ENCODE measurements at regions not wholly inside any gene's neighbourhood (a gene's known extent, or its start where the extent isn't known, plus 50 kb on each side); places are given as distances from the start of the nearest gene placed in this dataset.

DNA sequence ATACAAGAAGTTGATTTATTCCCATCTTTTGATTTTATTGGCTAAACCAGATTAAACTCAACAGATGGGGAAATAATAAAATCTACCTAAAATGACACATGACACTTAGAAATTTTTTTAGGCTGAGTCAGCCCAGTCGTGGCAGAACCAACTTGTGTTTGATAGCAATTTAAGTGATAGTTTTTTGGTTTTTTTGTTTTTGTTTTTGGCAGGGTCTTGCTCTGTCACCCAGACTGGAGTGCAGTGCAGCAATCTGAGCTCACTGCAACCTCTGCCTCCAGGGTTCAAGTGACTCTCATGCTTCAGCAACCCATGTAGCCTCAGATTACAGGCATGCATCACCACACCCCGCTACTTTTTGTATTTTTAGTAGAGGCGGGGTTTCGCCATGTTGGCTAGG lies 370.3 kb upstream of the NOCT start:
- TF ChIP-seq GATA3 (IDR thresholded peaks at IDR 0.05; ENCODE audit: low read depth, low read length) (no peak), GATA2 (IDR thresholded peaks at IDR 0.05; ENCODE audit: low read depth, low read length) (no peak)

DNA sequence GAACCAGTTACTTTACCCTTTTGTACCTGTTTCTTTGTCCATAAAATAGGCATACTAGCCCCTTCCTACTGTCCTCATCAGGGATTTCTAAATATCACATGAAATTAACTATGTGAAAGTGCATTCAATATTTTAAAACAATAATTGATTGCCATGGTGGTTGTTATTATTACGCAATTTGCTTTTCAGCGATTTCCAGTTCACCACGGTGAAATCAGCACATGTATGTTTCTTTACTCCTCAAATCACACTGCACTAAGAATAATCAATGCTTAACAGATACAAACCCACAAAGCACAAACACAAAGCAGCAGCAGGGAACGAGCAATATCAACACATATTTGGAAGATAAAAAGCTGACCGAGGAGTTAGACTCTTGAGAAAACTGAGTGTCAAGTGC lies 371.3 kb upstream of the NOCT start:
- TF ChIP-seq GATA2 (IDR thresholded peaks at IDR 0.05; ENCODE audit: low read depth, low read length) (no peak), GATA3 (IDR thresholded peaks at IDR 0.05; ENCODE audit: low read depth, low read length) (no peak)

DNA sequence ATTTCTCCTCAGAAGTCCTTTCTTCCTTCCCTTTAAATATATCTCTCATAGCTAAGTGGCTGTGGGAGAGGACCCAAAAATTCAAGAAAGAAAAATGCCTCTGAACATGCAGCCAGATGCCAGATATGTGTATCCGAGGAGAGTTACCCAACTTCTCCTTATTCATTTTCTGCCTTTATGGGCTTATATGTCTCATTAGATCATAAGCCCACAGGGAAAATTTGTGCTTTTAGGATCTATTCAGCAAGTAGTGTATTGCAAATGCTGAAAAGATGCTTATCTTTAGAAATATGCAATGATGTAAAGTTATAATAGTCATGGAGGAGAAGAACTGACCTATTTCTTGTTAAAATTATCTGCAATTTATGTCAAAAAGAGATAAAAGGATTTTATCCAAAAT lies 371.8 kb upstream of the NOCT start:
- TF ChIP-seq GATA2 (IDR thresholded peaks at IDR 0.05; ENCODE audit: low read depth, low read length) (no peak), GATA3 (IDR thresholded peaks at IDR 0.05; ENCODE audit: low read depth, low read length) (no peak)

DNA sequence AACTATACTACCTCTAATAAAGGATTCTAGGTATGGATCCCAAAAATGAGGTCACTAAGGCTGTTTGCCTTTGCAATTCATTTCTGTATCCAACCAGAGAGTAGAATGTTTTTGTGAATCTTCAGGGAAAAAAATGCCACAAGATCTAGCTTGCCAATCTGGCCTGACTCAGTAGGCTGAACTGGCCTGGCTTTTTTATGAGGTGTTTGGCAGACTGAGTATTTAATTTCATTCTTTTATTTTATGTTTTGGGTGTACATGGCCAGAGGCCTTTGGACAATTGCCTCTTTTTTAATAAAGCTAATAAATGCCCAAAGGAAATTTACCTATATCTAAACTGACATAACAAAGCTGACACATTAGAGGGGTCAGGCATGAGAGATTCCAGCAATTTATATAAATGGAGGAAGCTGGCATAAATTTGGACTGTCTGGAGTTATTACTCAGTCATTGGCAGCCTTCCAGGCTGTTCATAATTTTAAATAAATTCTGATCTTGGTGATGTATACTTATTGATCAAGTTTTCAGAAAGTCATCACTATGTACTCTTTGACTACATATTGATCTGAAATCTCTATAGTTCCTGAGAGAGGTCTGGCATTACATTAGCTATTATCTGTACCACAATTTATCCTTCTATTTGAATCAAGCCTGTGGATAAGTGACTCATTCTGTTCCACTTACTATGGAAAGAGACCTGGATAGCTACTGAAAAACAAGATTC lies 376.4 kb upstream of the NOCT start:
- TF ChIP-seq GATA2 (IDR thresholded peaks at IDR 0.05; ENCODE audit: low read depth, low read length) (no peak), GATA3 (IDR thresholded peaks at IDR 0.05; ENCODE audit: low read depth, low read length) (no peak)

DNA sequence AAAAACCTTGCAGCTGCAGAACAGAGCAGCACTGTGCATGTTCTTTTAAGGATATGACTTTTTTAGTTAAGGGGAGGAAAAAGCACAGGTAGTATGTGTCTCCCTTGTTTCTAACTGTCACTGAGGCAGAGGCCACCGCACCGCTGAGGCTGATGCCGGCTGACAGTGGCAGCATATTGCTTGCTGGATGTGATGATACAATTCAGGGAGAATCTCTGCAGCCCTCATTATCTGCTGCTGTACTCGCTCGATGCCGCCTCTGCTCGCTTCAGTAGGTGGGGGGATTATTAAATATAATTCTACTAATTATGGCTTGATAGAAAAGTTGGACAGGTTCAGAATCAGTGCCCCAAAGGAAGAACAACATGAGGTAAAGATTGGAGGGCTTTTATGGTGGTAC lies 378.8 kb upstream of the NOCT start:
- TF ChIP-seq GATA2 (IDR thresholded peaks at IDR 0.05; ENCODE audit: low read depth, low read length) (no peak), GATA3 (IDR thresholded peaks at IDR 0.05; ENCODE audit: low read depth, low read length) (no peak)

DNA sequence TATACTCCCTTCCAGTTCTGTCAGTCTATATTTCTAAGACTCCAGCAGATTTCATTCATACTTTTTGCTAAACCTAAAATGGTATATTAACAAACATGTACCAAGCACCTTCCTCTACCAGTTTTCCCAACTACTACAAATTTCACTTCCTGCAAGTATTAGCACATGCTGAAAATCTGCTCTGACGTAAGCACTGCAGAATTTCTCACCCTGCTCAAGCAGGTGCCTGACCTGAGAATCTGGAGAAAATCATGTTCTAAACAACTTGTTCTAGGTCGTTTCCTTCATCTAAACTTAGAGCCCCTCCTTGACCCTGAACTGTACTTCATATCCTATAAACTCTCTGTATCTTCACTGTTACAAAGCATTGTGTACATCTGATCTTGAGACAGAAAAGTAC lies 380.7 kb upstream of the NOCT start:
- TF ChIP-seq GATA3 (IDR thresholded peaks at IDR 0.05; ENCODE audit: low read depth, low read length) (no peak), GATA2 (IDR thresholded peaks at IDR 0.05; ENCODE audit: low read depth, low read length) (no peak)

DNA sequence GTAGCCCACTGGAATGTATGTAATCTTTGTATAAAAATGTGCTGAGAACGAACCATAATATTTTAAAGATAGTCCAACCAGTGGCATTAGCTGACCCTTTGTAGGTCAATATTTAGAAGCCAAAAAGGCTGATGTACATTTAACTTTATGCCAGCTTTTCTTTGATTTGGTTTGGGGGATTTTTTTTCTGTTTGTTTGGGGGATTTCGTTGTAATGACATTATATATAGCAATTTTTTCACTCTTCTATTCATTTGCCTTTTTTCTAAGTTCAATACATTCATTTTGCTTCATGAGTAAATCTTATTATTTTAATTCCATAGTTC lies 382.0 kb upstream of the NOCT start:
- TF ChIP-seq GATA2 (IDR thresholded peaks at IDR 0.05; ENCODE audit: low read depth, low read length) (no peak), GATA3 (IDR thresholded peaks at IDR 0.05; ENCODE audit: low read depth, low read length) (no peak)

DNA sequence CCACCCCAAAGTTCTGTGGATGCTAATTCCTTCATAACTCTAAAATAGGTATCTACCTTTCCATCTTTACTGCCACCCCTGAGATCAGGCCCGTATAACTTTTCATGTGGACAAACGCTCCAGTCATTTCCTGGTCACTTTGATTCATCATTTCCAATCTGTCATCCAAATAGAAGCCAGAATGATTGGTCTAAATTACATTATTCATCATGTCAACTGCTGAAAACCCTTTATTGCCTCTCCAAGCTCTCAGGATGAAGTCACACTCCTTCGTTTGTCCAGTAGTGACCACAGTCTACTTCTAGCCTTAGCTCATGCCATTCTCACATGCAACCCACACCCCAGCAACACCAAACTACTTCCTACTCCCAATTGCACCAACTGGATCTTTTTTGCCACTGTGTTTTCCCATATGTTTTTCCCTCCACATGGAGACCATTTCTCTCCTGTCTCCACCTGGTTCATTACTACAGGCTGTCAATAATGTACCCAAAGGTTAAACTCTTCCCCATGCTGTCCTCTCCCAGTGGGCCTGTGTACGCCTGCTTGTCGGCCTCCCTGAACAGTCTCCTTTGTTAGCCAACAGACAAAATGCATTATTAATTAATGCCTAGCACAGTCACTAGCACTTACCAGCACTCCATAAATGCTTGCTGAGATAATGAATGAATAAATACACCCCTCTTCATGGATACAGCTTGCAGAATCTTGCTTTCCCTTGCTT lies 382.6 kb upstream of the NOCT start:
- TF ChIP-seq GATA2 (IDR thresholded peaks at IDR 0.05; ENCODE audit: low read depth, low read length) (no peak), GATA3 (IDR thresholded peaks at IDR 0.05; ENCODE audit: low read depth, low read length) (no peak)

DNA sequence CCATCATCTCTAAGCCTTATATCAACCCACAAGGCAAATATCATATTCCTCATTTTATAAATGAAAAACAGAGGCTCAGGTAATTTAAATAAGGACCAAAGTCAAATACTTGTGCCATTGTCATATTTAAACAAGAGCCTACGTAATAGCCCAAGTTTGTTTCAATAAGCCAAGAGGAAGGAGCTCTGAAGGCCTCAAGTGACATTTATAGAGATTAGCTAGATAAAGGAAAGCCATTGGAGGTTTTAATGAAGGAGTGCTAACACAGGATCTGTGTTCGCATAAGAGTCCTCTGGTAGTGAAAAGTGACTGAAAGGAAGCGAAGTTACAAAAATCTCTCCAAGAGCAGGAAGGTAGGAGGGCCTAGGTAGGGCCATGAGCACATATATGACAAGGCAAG lies 384.9 kb upstream of the NOCT start:
- no peak for TF ChIP-seq GATA2 (IDR thresholded peaks at IDR 0.05; ENCODE audit: low read depth, low read length)
- TF ChIP-seq GATA3 (IDR thresholded peaks at IDR 0.05; ENCODE audit: low read depth, low read length): no peak

DNA sequence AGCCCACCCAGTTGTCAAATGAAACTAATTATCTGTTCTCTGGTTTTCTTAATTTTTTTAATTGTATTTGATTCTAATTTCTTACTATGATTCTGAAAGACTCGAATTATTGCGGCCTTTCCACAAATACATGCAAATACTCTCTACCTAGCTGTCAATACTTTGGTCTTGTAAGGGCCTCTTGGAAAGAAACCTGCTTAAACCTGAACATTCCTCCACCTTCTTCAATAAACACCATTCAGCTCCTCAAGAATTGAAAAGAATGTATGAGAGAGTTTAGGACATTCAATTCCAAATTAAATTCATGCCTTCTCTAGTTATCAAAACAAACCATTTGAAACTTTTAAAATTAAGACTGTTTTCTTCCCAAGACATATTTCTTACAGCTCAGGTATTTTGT lies 385.9 kb upstream of the NOCT start:
- TF ChIP-seq GATA3 (IDR thresholded peaks at IDR 0.05; ENCODE audit: low read depth, low read length): no peak
- TF ChIP-seq GATA2 (IDR thresholded peaks at IDR 0.05; ENCODE audit: low read depth, low read length): no peak

DNA sequence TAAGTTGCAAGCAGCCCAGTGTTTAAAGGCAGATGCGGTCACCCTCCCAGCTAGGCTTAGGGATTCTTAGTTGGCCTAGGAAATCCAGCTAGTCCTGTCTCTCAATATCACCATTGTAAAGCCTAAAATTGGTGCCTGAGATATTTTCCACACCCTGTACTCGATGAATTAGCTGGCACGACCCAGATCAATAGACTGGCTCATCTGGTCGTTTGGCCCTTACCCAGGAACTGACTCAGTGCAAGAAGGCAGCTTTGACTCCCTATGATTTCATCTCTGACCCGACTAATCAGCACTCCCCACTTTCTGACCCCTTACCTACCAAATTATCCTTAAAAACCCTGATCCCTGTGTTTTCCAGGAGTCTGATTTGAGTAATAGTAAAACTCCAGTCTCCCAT lies 384.9 kb upstream of the SLC7A11 start:
- TF ChIP-seq GATA2 (IDR thresholded peaks at IDR 0.05; ENCODE audit: low read depth, low read length): no peak
- TF ChIP-seq GATA3 (IDR thresholded peaks at IDR 0.05; ENCODE audit: low read depth, low read length): no peak

DNA sequence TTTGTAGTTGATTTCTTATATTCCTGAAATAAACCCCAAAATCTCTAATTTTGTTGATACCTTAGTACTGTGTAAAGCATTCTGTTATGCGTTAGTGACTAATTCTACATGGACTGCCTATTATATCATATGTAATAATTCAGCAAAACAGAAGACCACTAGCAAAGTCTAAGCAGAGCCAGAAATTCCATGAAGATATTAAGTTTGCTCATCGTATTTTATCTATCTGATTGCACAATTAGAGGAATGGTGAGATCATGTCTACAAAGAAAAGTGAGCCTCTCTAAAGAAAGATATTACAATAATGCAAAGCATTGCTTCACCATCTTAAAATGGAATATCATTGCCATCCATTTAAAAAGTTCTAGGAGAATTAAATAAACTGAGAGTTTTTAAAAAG lies 374.6 kb upstream of the SLC7A11 start:
- TF ChIP-seq GATA3 (IDR thresholded peaks at IDR 0.05; ENCODE audit: low read depth, low read length) (no peak), GATA2 (IDR thresholded peaks at IDR 0.05; ENCODE audit: low read depth, low read length) (no peak)

DNA sequence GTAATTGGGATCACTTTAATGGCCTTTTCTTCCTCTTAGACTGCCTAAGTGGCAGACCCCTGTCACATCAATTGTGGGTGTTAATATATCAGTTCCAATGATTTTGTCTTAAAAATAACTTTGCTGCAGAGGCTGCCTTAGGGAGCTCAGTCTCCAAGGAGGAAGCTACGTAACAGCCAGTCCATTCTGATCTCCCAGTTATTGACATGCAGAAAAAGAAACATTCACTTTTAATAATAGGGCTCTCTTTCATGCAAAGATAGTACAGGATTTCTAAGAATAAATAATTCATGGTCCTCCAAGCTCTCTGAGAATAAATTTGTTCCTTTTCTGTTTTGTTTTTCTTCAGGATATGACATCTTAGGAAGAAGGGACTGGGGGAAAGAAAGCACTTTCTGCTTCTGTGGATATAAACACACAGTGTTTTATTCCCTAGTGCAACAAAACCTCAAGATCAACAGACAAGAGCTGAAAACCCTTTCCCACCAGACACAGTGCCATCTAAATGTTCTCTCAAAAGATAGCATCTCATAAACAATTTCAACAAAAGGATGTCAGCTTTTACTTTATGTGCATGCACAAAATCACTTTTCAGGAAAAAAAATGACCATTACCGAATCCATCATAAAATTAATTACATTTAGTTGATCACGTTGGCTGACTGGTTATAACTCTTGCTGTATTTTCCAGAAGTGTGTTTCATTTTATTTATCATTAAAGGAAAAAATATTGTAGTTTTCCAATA lies 372.4 kb upstream of the SLC7A11 start:
- TF ChIP-seq GATA2 (IDR thresholded peaks at IDR 0.05; ENCODE audit: low read depth, low read length) (peak; percentile 53; the same call in 1 of the 2 replicates), GATA3 (IDR thresholded peaks at IDR 0.05; ENCODE audit: low read depth, low read length) (peak; percentile 50; the same call in 1 of the 2 replicates)

DNA sequence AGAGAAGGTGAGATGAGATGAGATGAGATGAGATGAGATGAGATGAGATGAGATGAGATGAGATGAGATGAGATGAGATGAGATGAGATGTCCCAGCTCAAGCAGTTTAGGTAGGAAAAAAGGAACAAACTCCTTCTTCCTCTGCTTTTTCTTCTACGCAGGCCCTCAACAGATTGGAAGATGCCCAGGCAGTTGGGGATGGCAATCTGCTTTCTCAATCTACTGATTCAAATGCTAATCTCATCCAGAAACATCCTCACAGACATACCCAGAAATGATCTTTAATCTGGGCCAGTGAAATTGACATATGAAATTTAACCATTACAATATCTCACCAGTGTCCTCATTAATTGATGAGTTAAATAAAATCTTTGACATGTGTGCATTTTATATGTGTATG lies 370.3 kb upstream of the SLC7A11 start:
- TF ChIP-seq GATA2 (IDR thresholded peaks at IDR 0.05; ENCODE audit: low read depth, low read length): peak; percentile 80
- TF ChIP-seq GATA3 (IDR thresholded peaks at IDR 0.05; ENCODE audit: low read depth, low read length): peak; percentile 53; the same call in 1 of the 2 replicates

DNA sequence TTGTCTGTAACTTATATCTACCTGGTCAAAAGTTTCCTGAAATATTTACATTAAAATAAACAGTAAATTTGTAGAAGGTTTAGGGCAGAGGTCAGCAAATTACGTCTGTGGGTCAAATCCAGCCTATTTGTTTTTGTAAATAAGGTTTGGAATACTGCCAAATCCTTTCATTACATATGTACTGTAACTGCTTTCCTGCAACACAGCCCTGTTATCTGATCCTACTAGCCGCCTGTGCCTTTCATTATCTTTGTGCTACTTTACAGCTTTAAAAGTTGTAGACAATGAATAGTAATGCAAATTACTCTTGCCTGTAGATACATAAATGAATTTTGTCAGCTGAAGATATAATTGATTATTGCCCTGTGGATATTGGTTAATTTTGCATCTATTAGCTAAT lies 369.6 kb upstream of the SLC7A11 start:
- TF ChIP-seq GATA2 (IDR thresholded peaks at IDR 0.05; ENCODE audit: low read depth, low read length) (peak; percentile 82), GATA3 (IDR thresholded peaks at IDR 0.05; ENCODE audit: low read depth, low read length) (peak; percentile 87)

Measured in SH-SY5Y (cell line).